ENCODE measurements at regions not wholly inside any gene's neighbourhood (a gene's known extent, or its start where the extent isn't known, plus 50 kb on each side); places are given as distances from the start of the nearest gene placed in this dataset.
"Not testable (repeated sequence)": the region's sequence is repeated elsewhere in the genome, so short reads cannot be mapped to it uniquely, and the experiment has no call there.

DNA sequence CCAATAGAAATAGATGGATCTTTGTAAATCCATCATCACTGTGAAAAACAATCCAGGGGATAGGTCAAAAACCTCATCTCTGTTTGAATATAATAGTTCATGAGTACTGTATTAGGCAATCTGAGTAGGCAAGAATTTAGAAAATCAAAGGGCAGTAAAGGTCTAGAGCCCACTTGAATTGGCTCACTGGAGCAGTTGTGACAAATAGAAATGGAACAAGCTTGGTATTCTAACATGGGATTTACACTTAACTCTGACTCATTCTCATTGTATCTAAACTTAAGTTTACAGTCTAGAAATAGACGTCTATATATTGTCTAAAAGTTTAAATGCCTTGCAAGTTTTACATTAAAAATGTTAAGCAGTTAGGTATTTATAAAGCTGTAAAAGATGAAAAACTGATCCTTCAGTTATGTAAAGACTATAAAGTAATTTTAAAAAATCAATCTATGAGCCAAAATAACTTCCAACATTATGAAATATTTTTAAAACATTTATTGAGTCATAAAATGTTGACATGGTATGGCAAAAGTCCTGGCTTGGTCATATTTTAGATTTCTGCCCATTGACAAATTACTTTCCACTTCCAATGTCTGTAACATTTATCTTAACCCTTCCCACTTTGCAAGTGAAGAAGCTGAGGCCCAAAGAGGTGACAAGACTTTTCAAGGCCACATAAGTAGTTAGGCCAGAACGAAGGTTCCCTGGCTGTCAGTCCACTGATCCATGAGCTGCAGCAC lies 203.7 kb upstream of the NREP start:
- Mint-ChIP-seq H3K36me3 (no peaks in the 10 kb centered on the region), H3K27ac (no peak overlapping the region), H3K4me3 (no peak overlapping the region), H3K4me1 (no peaks in the 10 kb centered on the region), H3K27me3 (peaks cover 8% of the 10 kb centered on the region), H3K9me3 (no peaks in the 10 kb centered on the region)
- no peak for DNase-seq
- POLR2A ChIA-PET, result no interaction called here
- no peak for ATAC-seq (ENCODE audit: low read depth)

DNA sequence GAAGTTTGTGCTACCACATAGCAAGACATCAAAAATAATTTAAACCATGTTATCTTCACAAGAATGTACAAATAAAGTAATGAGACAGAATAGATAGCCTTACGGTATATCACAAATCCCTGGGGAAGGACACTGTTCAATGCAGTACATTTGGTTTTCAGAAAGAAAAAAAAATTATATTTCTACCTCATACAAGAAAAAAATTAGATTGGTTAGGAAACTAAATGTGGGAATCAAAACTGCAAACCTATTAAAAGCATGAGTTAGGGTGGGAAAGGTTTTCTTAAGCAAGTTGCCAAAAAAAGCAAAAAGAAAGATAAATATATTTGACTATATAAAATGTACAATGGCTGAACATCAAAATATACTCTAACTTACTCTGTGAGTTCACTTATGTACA lies 201.9 kb upstream of the NREP start:
- Mint-ChIP-seq H3K36me3 (no peaks in the 10 kb centered on the region), H3K9me3 (no peaks in the 10 kb centered on the region), H3K27me3 (peaks cover 2% of the 10 kb centered on the region), H3K4me3 (no peak overlapping the region), H3K27ac (no peak overlapping the region), H3K4me1 (no peaks in the 10 kb centered on the region)
- ATAC-seq (ENCODE audit: low read depth) (no peak), DNase-seq (no peak)
- POLR2A ChIA-PET, result no interaction called here

DNA sequence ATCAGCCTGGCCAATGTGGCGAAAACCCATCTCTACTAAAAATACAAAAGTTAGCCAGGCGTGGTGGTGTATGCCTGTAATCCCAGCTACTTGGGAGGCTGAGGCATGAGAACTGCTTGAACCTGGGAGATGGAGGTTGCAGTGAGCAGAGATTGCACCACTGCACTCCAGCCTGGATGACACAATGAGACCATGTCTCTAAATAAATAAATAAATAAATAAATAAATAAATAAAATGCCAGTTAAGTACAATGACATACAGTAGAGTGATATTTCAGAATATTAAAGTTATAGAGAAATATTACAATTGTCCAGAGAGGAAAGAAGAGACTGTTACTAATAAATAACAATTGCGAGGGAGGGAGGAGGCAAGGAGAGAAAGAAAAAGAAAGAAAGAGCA lies 199.8 kb upstream of the NREP start:
- POLR2A ChIA-PET; H3K4me3 Mint-ChIP-seq; H3K27me3 Mint-ChIP-seq; DNase-seq; H3K9me3 Mint-ChIP-seq; H3K36me3 Mint-ChIP-seq; ATAC-seq (ENCODE audit: low read depth); H3K4me1 Mint-ChIP-seq; H3K27ac Mint-ChIP-seq: not testable (repeated sequence)

DNA sequence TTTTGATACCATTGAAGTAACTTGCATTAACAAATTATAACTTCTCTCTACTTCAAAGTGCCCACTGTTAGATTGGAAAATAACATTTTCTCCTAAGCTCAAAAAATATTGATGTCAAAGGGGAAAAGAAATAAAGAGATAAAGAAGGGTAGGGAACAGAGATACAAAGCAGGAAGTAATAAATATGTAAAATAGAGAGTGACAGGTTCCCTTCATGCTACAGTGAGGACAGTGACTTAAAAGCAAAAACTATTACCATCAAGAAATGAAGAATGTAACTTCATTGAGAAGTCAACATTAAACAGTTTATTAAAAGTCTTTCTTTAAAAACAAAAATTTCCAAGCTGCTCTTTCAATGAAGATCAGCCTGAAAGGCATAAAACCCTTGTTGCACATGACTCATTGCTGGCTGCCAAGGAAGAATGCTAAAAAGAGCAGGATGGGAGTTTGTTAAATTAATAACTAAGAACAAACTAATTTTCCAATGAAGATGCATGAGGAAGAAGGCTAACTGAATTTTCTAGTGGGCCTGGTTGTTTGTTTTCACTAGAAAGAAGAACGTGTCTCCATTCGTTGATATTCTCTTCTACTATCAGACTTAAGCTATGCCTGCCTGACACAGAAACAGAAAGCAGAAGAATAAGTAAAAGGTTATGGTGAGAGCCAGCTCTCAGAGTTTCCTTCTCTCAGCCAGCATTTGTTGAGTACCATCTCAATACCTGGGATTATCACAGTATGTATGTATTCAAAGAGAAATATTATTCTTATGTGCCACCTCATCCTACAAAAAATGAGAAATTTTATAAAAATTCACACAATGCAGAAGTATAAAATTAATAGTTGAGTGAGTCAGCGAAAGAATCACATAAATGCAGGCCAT lies 197.8 kb upstream of the NREP start:
- Mint-ChIP-seq H3K9me3 (no peaks in the 10 kb centered on the region), H3K4me1 (no peaks in the 10 kb centered on the region), H3K36me3 (no peaks in the 10 kb centered on the region), H3K27me3 (peaks cover 4% of the 10 kb centered on the region), H3K27ac (no peak overlapping the region), H3K4me3 (no peak overlapping the region)
- ATAC-seq (ENCODE audit: low read depth) (no peak), DNase-seq (no peak)
- POLR2A ChIA-PET, result no interaction called here

DNA sequence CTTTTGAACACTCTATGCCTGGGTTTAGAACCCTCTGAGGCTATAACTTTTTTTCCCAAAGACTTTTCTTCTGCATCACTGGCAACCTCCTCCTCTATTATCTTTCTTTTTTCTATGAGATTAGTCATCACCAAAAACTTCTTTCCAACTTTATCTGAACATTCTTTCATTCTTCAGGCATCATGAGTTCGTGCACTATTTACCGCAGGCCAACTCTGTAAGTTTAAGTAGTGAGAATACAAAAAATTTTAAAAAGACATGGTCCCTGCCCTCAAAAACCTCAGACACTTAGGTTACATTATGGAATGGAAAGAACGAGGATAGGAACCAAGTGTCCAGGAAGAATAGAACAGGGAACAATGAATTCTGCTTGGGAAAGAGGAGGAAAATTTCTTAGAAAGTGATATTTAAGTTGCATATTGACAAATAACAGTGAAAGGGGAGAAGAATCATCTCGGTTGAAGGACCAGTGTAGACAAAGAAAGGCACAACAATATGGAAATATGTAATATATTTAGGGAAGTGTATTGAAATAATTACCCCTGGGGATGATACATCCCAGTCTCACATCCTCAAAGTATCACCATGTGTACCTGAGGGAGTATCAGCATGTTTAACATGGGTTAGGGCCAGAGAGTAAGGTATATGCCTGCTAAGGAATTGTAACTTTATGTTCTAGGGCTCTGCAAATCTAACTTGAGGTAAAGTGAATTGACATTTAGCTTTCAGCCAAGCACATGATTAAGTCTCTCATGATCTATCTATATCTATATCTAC lies 196.5 kb upstream of the NREP start:
- Mint-ChIP-seq H3K4me1 (no peaks in the 10 kb centered on the region), H3K4me3 (no peak overlapping the region), H3K9me3 (no peaks in the 10 kb centered on the region), H3K27ac (no peak overlapping the region), H3K27me3 (peaks cover 4% of the 10 kb centered on the region), H3K36me3 (no peaks in the 10 kb centered on the region)
- DNase-seq (no peak), ATAC-seq (ENCODE audit: low read depth) (no peak)
- POLR2A ChIA-PET, result no interaction called here

DNA sequence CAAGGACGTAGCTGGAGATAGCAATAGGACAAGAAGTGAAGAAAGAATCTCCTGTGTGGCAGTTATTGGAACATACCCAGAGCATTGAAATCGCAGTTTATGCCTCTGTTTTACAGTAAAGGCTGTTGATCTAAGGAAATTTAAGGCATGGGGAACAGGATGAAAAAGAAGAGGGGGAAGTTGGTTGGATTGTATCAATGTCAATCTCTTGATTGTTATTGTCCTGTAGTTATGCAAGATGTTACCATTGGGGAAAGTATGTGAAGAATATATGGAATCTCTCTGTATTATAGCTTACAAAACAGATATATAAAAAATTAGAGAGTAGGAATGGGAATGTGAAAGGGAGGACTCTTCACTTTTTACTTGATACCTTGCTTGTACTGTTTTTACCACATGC lies 195.6 kb upstream of the NREP start:
- H3K4me3 Mint-ChIP-seq, result no peak overlapping the region
- ATAC-seq (ENCODE audit: low read depth), result no peak
- H3K36me3 Mint-ChIP-seq, result no peaks in the 10 kb centered on the region
- peaks cover 4% of the 10 kb centered on the region for H3K27me3 Mint-ChIP-seq
- H3K4me1 Mint-ChIP-seq, result no peaks in the 10 kb centered on the region
- POLR2A ChIA-PET, result no interaction called here
- no peak overlapping the region for H3K27ac Mint-ChIP-seq
- no peak for DNase-seq
- H3K9me3 Mint-ChIP-seq, result no peaks in the 10 kb centered on the region

DNA sequence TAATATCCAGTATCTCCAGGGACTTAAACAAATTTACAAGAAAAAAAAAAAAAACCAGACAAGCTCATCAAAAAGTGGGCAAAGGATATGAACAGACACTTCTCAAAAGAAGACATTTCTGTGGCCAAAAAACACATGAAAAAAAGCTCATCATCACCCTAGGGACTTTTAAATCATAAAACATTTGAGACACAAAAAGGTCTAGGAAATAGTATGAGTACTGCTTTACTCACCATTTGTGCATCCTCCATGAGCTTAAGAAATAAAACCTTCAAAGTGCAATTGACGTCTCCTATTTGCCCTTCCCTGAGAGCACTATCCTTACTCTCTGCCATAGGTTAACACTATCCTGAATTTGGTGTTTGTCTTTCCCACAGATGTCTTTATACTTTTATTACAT lies 193.7 kb upstream of the NREP start:
- Mint-ChIP-seq H3K4me3 (no peak overlapping the region), H3K9me3 (no peaks in the 10 kb centered on the region), H3K36me3 (no peaks in the 10 kb centered on the region), H3K27me3 (peaks cover 2% of the 10 kb centered on the region), H3K4me1 (no peaks in the 10 kb centered on the region), H3K27ac (no peak overlapping the region)
- ATAC-seq (ENCODE audit: low read depth) (no peak), DNase-seq (no peak)
- POLR2A ChIA-PET, result no interaction called here

DNA sequence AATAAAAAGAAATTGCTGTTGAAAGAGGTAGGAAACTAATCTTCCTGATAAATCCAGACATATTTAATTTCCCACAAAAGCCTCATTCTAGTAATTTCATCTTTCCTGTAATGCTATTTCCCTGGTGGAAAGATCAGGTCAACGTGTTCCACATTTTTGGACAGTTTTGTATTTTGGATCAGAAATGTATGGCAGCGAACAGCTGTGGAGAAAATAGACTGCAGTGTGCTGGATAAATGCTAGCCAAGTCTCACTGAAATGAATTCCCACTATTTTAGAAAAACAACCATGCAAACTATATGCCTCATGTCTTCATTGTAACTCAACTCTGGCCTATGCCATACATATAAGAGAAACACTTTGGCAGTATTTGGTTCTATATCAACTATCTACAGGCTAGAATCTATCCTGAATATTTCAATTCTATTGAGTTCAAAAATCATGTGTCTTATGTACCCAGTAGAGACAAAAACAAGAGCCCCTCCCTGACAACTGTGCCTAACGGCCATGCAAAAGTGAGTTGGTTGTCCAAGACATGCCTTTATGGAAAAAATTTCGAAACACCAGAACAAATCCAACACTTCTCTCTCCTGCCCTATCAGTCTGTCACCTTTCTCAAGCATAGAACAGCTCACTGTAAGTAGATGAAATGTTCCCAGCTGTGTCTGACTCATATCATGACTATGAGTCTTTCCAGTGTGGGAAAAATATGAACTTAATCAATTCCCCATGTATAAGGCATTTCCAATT lies 191.3 kb upstream of the NREP start:
- DNase-seq, result no peak
- no peaks in the 10 kb centered on the region for H3K36me3 Mint-ChIP-seq
- no peak overlapping the region for H3K27ac Mint-ChIP-seq
- peaks cover 7% of the 10 kb centered on the region for H3K27me3 Mint-ChIP-seq
- no peaks in the 10 kb centered on the region for H3K4me1 Mint-ChIP-seq
- H3K4me3 Mint-ChIP-seq, result no peak overlapping the region
- POLR2A ChIA-PET, result no interaction called here
- no peaks in the 10 kb centered on the region for H3K9me3 Mint-ChIP-seq
- ATAC-seq (ENCODE audit: low read depth), result no peak

DNA sequence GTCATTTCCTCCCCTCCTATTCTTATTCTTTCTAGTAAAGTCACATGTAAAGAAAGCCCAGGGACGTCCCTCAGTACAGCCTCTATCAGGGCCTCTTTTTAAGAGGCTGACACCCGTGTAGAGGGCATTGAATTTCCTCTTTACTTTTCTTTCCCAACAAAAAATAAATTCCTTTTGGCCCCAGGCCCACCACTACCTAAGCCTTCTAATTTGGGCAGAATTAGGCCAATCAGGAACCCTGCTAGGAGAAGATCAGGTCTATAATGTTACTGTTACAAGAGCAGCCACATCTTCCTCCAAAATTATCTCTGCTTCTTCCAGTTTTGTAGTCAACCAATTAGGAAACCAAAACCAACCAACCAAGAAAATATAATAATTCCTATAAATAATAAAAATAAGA lies 189.6 kb upstream of the NREP start:
- POLR2A ChIA-PET, result no interaction called here
- Mint-ChIP-seq H3K9me3 (no peaks in the 10 kb centered on the region), H3K27me3 (peaks cover 7% of the 10 kb centered on the region), H3K4me1 (no peaks in the 10 kb centered on the region), H3K36me3 (no peaks in the 10 kb centered on the region), H3K4me3 (no peak overlapping the region), H3K27ac (no peak overlapping the region)
- no peak for ATAC-seq (ENCODE audit: low read depth)
- no peak for DNase-seq

DNA sequence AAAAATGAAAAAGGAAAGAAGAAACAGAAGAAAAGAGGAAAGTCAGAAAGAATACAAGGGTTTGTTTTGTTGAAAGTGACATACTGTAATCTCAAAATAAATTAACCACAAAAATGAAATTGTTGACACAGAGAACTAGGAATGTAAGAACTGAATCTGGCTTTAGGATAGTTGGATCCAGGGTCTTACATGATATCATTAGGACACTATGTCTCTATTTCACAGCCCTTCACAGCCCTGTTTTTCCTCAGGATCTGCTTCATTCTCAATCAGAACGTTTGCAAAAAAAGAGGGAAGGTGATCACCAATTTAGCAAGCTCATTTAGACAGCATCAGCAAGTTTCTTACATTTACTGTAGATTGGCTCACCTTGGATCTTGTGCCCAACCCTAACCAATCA lies 188.5 kb upstream of the NREP start:
- H3K27me3 Mint-ChIP-seq, result peaks cover 7% of the 10 kb centered on the region
- no peak overlapping the region for H3K4me3 Mint-ChIP-seq
- ATAC-seq (ENCODE audit: low read depth) (no peak), DNase-seq (no peak)
- H3K36me3 Mint-ChIP-seq, result no peaks in the 10 kb centered on the region
- no peaks in the 10 kb centered on the region for H3K4me1 Mint-ChIP-seq
- H3K9me3 Mint-ChIP-seq, result no peaks in the 10 kb centered on the region
- no peak overlapping the region for H3K27ac Mint-ChIP-seq
- POLR2A ChIA-PET, result no interaction called here

DNA sequence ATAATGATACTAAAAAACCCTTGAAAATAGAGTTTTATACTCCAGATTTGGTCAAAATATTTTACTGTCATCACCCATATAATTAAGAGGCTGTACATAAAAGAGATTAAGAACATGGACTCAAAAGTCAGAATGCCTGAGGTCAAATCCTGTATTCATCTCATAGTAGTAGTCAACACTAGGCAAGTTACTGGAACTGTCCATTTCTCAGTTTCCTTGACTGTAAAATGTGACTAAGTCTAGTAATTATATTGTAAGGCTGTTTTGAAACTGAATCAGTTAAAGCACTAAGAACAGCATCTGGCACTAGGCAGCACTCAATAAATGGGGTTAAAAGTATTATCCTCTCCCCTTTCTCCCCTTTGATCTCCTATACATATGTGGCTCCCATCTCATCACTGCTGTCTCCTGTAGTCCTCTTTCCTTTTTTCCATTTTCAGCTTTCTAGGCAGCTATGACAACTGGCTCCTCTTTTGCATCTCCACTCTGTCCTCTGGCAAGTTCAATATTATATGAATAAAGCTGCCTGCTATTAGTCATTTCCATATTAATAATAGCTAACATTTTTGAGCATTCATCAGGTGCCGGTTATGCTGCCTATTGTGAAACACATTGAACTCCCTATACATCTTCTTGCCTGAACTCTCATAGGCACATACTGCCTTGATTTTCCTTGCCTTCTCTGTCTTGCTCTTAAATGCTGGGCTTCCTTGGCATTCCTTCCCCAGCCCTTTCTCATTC lies 185.8 kb upstream of the NREP start:
- Mint-ChIP-seq H3K36me3 (no peaks in the 10 kb centered on the region), H3K4me1 (no peaks in the 10 kb centered on the region), H3K27ac (no peak overlapping the region), H3K27me3 (peaks cover 7% of the 10 kb centered on the region), H3K4me3 (no peak overlapping the region), H3K9me3 (no peaks in the 10 kb centered on the region)
- DNase-seq (no peak), ATAC-seq (ENCODE audit: low read depth) (no peak)
- POLR2A ChIA-PET, result no interaction called here

DNA sequence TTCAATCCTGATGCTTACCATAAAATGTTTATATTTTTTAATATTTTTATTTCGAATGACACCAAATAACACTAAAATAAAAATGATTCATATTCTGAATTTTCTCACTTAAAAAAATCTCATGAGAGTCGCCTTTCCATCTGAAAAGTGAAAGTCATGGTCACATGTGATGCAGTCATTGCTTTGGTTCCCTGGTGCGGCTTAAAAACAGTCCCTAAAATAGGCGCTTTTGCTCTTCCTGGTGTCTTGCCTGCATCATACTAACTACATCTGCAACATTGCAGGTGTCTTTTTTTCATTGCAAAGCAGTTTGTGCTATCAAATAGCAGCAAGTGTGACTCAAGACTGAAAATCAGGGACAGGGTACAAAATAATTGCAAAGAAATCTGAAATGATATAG lies 185.2 kb upstream of the NREP start:
- Mint-ChIP-seq H3K36me3 (no peaks in the 10 kb centered on the region), H3K9me3 (no peaks in the 10 kb centered on the region), H3K4me3 (no peak overlapping the region), H3K27me3 (peaks cover 7% of the 10 kb centered on the region), H3K4me1 (no peaks in the 10 kb centered on the region), H3K27ac (no peak overlapping the region)
- POLR2A ChIA-PET, result no interaction called here
- no peak for DNase-seq
- ATAC-seq (ENCODE audit: low read depth), result no peak

DNA sequence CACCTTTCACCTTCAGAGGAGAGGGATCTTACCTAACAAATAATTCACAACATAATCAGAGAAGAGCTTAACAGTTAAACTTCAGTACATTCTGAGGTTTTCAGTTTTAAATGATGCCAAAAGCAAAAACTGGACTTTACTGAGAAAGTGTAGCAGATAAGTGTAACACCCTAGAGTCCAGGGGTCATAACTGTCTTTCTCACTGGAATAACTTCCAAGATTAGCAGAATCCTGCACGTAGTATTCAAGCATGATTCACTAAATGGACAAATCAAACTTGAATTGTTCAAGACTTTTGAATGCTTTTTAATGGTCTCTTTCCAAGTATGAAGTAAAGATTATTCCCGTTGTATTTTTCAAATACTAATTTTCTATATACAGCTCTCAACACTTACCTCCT lies 180.1 kb upstream of the NREP start:
- POLR2A ChIA-PET, result no interaction called here
- H3K9me3 Mint-ChIP-seq, result no peaks in the 10 kb centered on the region
- H3K27ac Mint-ChIP-seq, result no peak overlapping the region
- H3K4me1 Mint-ChIP-seq, result no peaks in the 10 kb centered on the region
- peaks cover 7% of the 10 kb centered on the region for H3K27me3 Mint-ChIP-seq
- ATAC-seq (ENCODE audit: low read depth) (no peak), DNase-seq (no peak)
- H3K4me3 Mint-ChIP-seq, result no peak overlapping the region
- no peaks in the 10 kb centered on the region for H3K36me3 Mint-ChIP-seq

Measured in activated naive CD8-positive, alpha-beta T cell treated with anti-CD3 and anti-CD28 coated beads, Interleukin-2, amount 10 ng/mL, durations not matched to agents 7 days and 5 days (primary cell).